SHP77 treated with DMSO at 0.1 percent for 48 hours (cell line): ENCODE measurements at regions not wholly inside any gene's neighbourhood (a gene's known extent, or its start where the extent isn't known, plus 50 kb on each side); places are given as distances from the start of the nearest gene placed in this dataset.

Experiments used
- DNase-seq: peaks from one replicate; lab custom pipeline; 2025; lab: John Stamatoyannopoulos, UW

DNA sequence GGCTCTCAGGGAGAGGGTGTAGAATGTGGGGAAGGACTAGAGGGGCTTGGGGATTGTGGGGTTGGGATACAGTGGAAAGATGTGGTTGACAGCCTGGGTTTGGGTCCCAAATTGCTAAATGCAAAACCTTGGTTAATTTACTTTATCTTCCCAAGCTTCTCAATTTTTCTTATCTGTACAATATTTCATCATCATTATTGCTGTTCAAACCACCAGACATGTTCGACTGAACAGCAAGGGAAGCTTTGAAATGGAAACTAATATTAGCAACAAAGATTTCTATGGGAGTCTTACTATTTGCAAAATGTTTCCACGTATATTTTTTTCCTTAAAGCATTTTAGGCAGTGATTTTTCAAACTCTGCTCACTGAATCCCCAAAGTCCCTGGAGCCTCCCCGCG, 67.0 kb upstream of the KAZN start:
- no peak for DNase-seq

GRCh38 chr1:14535619-14536355, 62.7 kb upstream of the KAZN start:
- DNase-seq, result no peak

GRCh38 chr1:14538335-14538734, 60.1 kb upstream of the KAZN start:
- DNase-seq, result no peak

- DNase-seq, result no peak
Measured at GRCh38 chr1:14539309-14539708, 59.2 kb upstream of the KAZN start.

DNA sequence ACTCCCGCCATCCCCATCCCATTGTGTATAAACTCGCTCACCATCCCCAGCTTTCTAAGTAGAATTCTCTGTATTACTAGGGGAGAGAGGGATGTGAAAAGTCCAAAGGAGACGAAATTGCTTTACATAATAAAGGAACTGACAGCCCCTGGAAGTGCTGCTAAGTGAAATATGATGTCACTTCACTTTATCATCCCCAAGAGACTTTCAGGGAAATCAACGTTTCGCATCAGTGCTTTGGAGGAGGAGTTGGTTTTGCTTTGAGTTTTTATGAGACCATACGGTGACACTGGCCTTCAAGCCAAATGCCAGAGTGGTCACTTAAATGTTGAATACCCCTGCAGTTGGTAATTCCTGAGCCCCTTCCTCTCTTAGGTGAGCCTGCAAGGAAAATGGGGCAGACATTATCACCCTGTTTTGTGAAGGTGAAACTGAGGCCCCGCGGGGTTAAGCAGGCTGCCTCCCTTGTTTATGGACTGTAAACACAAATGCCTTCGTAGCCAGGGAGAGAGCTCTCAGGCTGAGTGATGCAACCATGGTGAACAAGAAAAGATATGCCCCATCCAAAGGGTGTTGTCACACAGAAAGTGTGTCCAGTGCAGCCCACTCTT, 58.4 kb upstream of the KAZN start:
- no peak for DNase-seq

GRCh38 chr1:14541348-14541747, 57.1 kb upstream of the KAZN start:
- DNase-seq, result no peak

- DNase-seq, result no peak
Measured at GRCh38 chr1:14543191-14543840, 55.2 kb upstream of the KAZN start.

- DNase-seq, result no peak
Measured at GRCh38 chr1:14544319-14544718, 54.2 kb upstream of the KAZN start.

DNA sequence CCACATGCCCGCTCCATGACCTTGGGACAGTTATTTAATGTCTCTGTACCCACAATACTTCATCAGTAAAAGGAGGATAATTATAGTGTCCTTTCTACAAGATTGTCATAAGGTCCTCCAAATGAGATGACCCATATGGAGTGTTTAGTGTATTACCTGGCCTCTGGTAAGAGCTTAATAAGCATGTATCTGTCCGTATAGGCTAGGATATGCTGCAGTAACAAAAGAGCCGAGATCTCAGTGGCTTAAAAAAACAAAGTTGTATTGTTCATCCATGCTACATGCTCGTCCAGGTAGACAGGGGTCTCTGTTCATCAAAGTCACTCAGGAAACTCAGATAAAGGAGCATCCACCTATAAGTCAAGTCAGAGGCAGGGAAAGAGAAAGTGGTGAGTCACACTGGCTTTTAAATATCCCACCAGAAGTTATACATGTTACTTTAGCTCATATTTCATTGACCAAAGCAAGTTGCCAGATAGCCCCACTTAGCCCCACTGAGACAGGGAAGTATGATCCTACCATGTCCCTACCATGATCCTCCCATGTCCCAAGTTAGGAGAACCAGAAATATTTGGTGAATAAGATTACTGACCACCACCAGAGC, 53.0 kb upstream of the KAZN start:
- DNase-seq, result no peak

GRCh38 chr1:14546416-14546815, 52.1 kb upstream of the KAZN start:
- no peak for DNase-seq
